H54 (cell line): ENCODE measurements at regions not wholly inside any gene's neighbourhood (a gene's known extent, or its start where the extent isn't known, plus 50 kb on each side); places are given as distances from the start of the nearest gene placed in this dataset.
"Not testable (repeated sequence)": the region's sequence is repeated elsewhere in the genome, so short reads cannot be mapped to it uniquely, and the experiment has no call there.

Experiments used
- DNase-seq: peaks from one replicate; pipeline ENCODE4 v3.0.0; 2011; ENCODE audit warnings: low spot score, mixed read lengths; ENCODE audit not compliant: insufficient read length
- FAIRE-seq: peaks from 3 replicates; lab custom pipeline; 2011; peaks lifted over from hg19 to GRCh38; lab: Jason Lieb, UNC
- POLR2A ChIP-seq: IDR thresholded peaks from 2 replicates; pipeline ENCODE4 v1.6.1; 2011; ENCODE audit warnings: low read depth, mild to moderate bottlenecking, low read length

- FAIRE-seq: no peak
- no peak for TF ChIP-seq POLR2A
- no peak for DNase-seq
These were observed 287.7 kb downstream of the ALDH8A1 start for GRCh38 chr6:134662077-134662700.

- DNase-seq, FAIRE-seq: not testable (repeated sequence)
These were observed 290.0 kb downstream of the ALDH8A1 start for GRCh38 chr6:134659885-134660284.

- no peak for FAIRE-seq
- DNase-seq: no peak
- TF ChIP-seq POLR2A: no peak
These were observed 291.3 kb downstream of the ALDH8A1 start for GRCh38 chr6:134658596-134658995.

GRCh38 chr6:134657751-134658527 is 292.0 kb downstream of the ALDH8A1 start:
- DNase-seq: no peak
- FAIRE-seq: peak; percentile 65
- no peak for TF ChIP-seq POLR2A

- no peak for TF ChIP-seq POLR2A
These were observed 292.6 kb downstream of the ALDH8A1 start for GRCh38 chr6:134657343-134657742.

GRCh38 chr6:134654751-134655150 is 295.1 kb downstream of the ALDH8A1 start:
- DNase-seq (no peak), FAIRE-seq (no peak)
- TF ChIP-seq POLR2A: no peak

More at GRCh38 chr6:134657343-134657742, 292.6 kb downstream of the ALDH8A1 start:
- FAIRE-seq (no peak), DNase-seq (no peak)

- FAIRE-seq: no peak
- DNase-seq: no peak
- TF ChIP-seq POLR2A: no peak
These were observed 298.4 kb downstream of the ALDH8A1 start for GRCh38 chr6:134651519-134651918.

GRCh38 chr6:134647861-134648260 is 302.0 kb downstream of the ALDH8A1 start:
- FAIRE-seq (no peak), DNase-seq (no peak)
- no peak for TF ChIP-seq POLR2A

- no peak for FAIRE-seq
- TF ChIP-seq POLR2A: no peak
- DNase-seq: no peak
These were observed 307.1 kb downstream of the ALDH8A1 start for GRCh38 chr6:134642819-134643218.

- FAIRE-seq (no peak), DNase-seq (no peak)
- TF ChIP-seq POLR2A: no peak
These were observed 307.6 kb downstream of the ALDH8A1 start for GRCh38 chr6:134642279-134642678.

GRCh38 chr6:134640975-134641429 is 308.9 kb downstream of the ALDH8A1 start:
- peak; percentile 87 for FAIRE-seq

GRCh38 chr6:134640229-134640628 is 309.7 kb downstream of the ALDH8A1 start:
- no peak for TF ChIP-seq POLR2A
- FAIRE-seq: no peak
- no peak for DNase-seq

More at GRCh38 chr6:134640975-134641429, 308.9 kb downstream of the ALDH8A1 start:
- DNase-seq: peak; percentile 40
- no peak for TF ChIP-seq POLR2A

- FAIRE-seq (no peak), DNase-seq (no peak)
- no peak for TF ChIP-seq POLR2A
These were observed 312.0 kb downstream of the ALDH8A1 start for GRCh38 chr6:134637847-134638437.

GRCh38 chr6:134637282-134637681 is 312.6 kb downstream of the ALDH8A1 start:
- DNase-seq (no peak), FAIRE-seq (no peak)
- TF ChIP-seq POLR2A: no peak
